ENCODE measurements at regions not wholly inside any gene's neighbourhood (a gene's known extent, or its start where the extent isn't known, plus 50 kb on each side); places are given as distances from the start of the nearest gene placed in this dataset.

- no peak for TF ChIP-seq POU5F1 (IDR thresholded peaks at IDR 0.05; ENCODE audit: low read depth, low read length)
These were observed 111.5 kb upstream of the ZNF618 start (continued) for GRCh38 chr9:113764572-113764971.
